ENCODE measurements at regions not wholly inside any gene's neighbourhood (a gene's known extent, or its start where the extent isn't known, plus 50 kb on each side); places are given as distances from the start of the nearest gene placed in this dataset.

- Histone ChIP-seq H3K36me3 (ENCODE audit: control insufficient read depth, insufficient read depth, low read length) (no peaks in the 10 kb centered on the region), H3K27me3 (ENCODE audit: control insufficient read depth, insufficient read depth, low read length) (no peaks in the 10 kb centered on the region), H3K4me3 (ENCODE audit: low read depth, low read length) (no peak overlapping the region)
- no peak for DNase-seq (ENCODE audit: low read depth)
- no peak for TF ChIP-seq CTCF (IDR thresholded peaks at IDR 0.05; ENCODE audit: insufficient read depth, low read depth, low read length)
- ChIA-PET POLR2A (no interaction called here), CTCF (interaction anchor here (1.1 kb wide), 1 partner anchor 10 kb away, joined by 3 read pairs; no protein-coding TSS in a partner anchor)
Observed at GRCh38 chr13:100895651-100896050, 221.1 kb upstream of the TMTC4 start.

- no peak overlapping the region for H3K4me3 ChIP-seq (ENCODE audit: low read depth, low read length)
- POLR2A ChIA-PET = no interaction called here
- H3K27me3 ChIP-seq (ENCODE audit: control insufficient read depth, insufficient read depth, low read length) = no peaks in the 10 kb centered on the region
- DNase-seq (ENCODE audit: low read depth) = no peak
- H3K36me3 ChIP-seq (ENCODE audit: control insufficient read depth, insufficient read depth, low read length) = no peaks in the 10 kb centered on the region
- CTCF ChIA-PET = no interaction called here
- no peak for TF ChIP-seq CTCF (IDR thresholded peaks at IDR 0.05; ENCODE audit: insufficient read depth, low read depth, low read length)
Observed at GRCh38 chr13:100892981-100893380, 218.4 kb upstream of the TMTC4 start.

- no peak for DNase-seq (ENCODE audit: low read depth)
- Histone ChIP-seq H3K27me3 (ENCODE audit: control insufficient read depth, insufficient read depth, low read length) (no peaks in the 10 kb centered on the region), H3K36me3 (ENCODE audit: control insufficient read depth, insufficient read depth, low read length) (no peaks in the 10 kb centered on the region), H3K4me3 (ENCODE audit: low read depth, low read length) (no peak overlapping the region)
- TF ChIP-seq CTCF (IDR thresholded peaks at IDR 0.05; ENCODE audit: insufficient read depth, low read depth, low read length) = no peak
- ChIA-PET POLR2A (no interaction called here), CTCF (no interaction called here)
Observed at GRCh38 chr13:100890645-100891044, 216.1 kb upstream of the TMTC4 start.

- Histone ChIP-seq H3K4me3 (ENCODE audit: low read depth, low read length) (no peak overlapping the region), H3K27me3 (ENCODE audit: control insufficient read depth, insufficient read depth, low read length) (no peaks in the 10 kb centered on the region), H3K36me3 (ENCODE audit: control insufficient read depth, insufficient read depth, low read length) (no peaks in the 10 kb centered on the region)
- CTCF ChIA-PET = no interaction called here
- TF ChIP-seq CTCF (IDR thresholded peaks at IDR 0.05; ENCODE audit: insufficient read depth, low read depth, low read length) = no peak
- peak; percentile 41 for DNase-seq (ENCODE audit: low read depth)
- POLR2A ChIA-PET = no interaction called here
Observed at GRCh38 chr13:100887729-100888151, 213.1 kb upstream of the TMTC4 start.

GRCh38 chr13:100883453-100883852, 208.9 kb upstream of the TMTC4 start:
- ChIA-PET CTCF (no interaction called here), POLR2A (no interaction called here)
- TF ChIP-seq CTCF (IDR thresholded peaks at IDR 0.05; ENCODE audit: insufficient read depth, low read depth, low read length) = no peak
- H3K36me3 ChIP-seq (ENCODE audit: control insufficient read depth, insufficient read depth, low read length) = no peaks in the 10 kb centered on the region
- no peaks in the 10 kb centered on the region for H3K27me3 ChIP-seq (ENCODE audit: control insufficient read depth, insufficient read depth, low read length)
- no peak for DNase-seq (ENCODE audit: low read depth)
- H3K4me3 ChIP-seq (ENCODE audit: low read depth, low read length) = no peak overlapping the region

Measured in BJ (cell line).